ENCODE measurements at regions not wholly inside any gene's neighbourhood (a gene's known extent, or its start where the extent isn't known, plus 50 kb on each side); places are given as distances from the start of the nearest gene placed in this dataset.
"Not testable (repeated sequence)": the region's sequence is repeated elsewhere in the genome, so short reads cannot be mapped to it uniquely, and the experiment has no call there.

DNA sequence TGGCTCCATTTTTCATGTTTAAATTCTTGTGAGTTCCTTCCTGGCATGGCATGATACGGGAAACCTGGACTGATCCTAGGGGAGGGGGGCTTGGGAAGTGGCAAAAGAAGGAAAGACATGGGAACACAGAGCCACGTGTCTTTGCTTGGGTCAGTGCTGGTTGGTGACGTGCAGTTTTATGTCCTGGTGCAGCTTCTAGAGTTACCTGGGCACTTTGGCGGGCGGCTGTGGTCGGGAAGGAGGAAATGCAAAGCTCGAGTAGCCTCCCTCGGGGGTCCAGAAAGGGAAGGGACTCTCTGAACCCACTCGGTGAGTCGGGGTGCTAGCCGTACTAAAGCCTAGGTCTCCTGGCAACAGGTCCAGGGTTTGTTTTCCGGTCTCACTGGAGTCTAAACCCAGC, 94.6 kb downstream of the APOB start:
- DNase-seq, result no peak

- no peak for DNase-seq
Observed at GRCh38 chr2:20946468-20946867, 97.4 kb downstream of the APOB start.

- not testable (repeated sequence) for DNase-seq
Observed at GRCh38 chr2:20943721-20944120, 100.2 kb downstream of the APOB start.

GRCh38 chr2:20942646-20943125, 101.2 kb downstream of the APOB start:
- DNase-seq, result no peak

DNA sequence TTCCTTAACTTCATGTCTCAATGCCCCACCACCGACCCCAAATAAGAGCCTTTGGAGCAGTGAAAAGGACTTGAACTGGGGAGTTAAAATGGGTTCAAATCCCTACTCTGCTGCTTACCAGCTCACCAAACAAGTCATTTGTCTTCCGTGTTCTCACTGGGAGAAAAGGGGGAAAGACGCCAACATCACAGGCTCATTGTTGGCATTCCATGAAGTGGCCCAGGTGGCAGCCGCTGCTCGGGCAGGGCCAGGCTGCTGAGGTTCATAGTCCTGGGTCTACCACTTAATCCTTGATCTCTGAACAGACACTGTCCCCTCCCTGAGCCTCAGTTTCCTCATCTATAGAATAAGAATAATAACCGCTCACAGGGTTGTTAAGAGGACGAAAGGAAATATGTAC, 103.0 kb downstream of the APOB start:
- DNase-seq, result no peak

DNA sequence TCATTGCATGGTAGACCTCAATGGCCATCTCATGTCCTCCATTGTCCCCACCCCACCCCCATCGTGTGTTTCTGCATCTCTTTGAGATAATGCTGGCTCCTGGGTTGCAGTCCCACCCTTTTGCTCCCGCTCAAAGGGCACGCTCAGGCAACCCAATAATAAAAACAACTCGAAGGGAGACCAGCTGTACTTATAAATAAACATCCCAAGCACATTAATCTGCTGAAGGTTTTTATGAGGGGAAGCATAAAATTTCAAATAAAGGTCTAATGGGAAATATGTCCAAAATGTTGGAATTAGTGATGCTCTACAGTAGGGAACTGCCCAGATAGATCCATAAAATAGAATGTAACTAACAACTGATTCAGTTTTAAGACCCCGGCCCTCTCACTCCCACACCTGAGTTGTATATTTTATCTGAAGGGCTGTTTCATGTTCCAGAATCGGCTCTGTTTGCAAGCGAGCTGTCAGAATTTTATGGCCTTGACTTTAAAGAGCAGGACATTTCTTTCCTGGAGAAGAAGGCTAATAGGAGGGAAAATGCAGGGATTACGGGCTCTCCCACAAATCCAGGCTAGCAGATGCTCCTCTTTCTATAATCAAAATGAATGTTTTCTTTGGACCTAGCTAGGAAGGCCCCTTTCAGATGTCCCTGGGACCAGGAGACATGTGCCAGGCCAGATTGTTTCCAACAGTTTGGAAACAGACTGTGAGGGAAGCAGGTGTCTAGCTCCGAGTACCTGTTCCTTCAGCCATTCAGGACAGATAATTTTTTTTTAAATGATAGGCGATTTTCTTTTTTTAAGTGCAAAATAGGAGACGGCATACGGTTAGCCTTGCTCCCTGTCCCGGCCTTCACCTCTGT, 103.7 kb downstream of the APOB start:
- DNase-seq, result no peak

GRCh38 chr2:20937353-20937752, 106.5 kb downstream of the APOB start:
- no peak for DNase-seq

DNA sequence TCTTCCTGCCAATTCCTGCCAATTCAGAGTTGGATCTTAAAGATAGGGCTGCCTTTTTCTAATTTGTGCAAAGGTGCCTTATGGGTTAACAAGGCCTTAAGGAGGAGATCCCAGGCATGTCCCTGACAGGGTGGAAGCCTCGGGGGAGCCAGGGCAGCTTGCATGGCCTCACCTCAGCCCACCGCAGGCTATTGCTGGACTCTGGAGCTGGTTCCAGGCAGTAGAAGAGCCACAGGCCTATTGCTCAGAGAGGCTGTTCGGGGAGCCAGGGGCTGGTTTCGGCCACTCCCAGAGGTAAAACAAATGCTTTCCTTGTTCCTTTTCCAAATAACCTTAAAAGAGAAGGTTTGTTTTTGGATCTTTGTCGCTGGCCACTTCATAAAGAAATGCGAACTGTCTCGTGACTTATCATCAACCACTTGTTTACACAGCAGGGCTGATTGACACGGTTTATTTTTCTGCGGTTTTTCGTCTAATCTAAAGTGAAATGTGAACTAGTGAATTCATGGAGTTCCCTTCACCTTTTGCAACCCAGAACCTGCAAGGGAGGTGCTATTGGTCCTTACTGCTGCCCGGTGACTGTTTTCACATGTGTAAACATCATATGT, 108.6 kb downstream of the APOB start:
- no peak for DNase-seq

DNA sequence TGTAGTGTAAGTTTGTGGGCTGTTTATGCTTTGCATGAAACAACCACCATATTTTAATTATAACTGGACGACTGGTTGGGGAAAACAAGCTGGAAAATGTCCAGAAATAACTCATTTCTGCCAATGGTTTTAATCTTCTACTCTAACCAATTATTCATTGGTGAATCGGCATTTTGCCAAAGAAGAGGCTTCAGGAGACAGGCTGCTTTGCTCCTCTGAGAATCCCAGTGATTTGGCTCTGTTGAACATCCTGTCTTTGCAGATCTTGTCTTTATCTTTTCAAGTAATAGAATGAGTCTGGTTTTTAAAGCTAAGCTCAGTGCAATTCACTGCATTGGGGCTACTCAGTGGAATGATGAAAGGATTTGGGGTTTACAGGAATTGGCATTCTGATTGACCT, 109.6 kb downstream of the APOB start:
- DNase-seq, result no peak

GRCh38 chr2:20933714-20934113, 110.2 kb downstream of the APOB start:
- no peak for DNase-seq

DNA sequence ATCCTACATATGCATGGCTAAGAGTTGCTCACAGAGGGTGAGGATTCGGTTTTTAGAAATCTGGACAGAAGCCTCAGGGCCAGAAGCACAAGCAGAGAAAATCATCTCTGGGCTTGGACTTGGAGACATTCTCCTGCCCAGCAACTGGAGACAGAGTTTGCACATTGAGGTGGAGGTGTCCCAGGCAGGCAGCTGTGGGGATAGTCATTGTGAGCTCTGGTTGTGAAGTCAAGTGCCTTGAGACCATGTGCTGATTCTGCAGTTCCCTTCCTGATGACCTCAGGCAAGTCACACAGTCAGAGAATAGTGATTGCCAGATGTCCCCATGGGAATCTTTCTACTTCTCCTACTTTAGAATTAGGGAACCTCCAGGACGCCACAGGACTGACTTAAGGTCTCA, 108.4 kb upstream of the LDAH start:
- no peak for DNase-seq

DNA sequence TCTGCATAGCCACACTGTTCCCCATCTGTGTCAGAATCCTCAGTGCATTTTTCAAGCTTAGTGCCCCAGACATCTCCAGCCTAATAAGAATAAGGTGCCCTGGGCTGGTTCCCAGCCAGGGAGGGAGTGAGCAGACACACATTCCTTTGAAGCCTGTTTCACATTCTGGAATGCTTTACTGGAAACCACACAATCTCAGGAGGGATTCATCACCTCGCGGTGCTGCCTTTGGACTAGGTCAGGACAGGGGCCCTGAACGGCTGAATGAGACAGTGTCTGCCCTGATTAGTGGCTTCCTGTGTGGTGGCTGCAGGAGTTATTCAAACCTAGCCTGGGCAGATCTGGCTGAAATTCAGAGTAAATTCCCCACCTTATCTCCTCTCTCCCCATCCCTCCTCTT, 108.0 kb upstream of the LDAH start:
- no peak for DNase-seq

GRCh38 chr2:20929721-20930120, 106.8 kb upstream of the LDAH start:
- DNase-seq, result no peak

DNA sequence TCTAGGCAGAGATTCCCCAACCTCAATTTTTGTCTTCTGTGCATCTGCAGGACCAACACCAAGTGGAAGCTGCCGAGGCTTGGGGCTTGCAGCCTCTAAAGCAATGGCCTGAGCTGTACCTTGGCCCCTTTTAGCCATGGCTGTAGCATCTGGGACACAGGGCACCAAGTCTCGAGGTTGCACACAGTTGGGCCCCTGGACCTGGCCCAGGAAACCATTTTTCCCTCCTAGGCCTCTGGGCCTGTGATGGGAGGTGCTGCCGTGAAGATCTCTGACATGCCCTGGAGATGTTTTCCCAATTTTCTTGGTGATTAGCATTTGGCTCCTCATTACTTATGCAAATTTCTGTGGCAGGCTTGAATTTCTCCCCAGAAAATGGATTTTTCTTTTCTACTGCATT, 105.7 kb upstream of the LDAH start:
- DNase-seq, result no peak

DNA sequence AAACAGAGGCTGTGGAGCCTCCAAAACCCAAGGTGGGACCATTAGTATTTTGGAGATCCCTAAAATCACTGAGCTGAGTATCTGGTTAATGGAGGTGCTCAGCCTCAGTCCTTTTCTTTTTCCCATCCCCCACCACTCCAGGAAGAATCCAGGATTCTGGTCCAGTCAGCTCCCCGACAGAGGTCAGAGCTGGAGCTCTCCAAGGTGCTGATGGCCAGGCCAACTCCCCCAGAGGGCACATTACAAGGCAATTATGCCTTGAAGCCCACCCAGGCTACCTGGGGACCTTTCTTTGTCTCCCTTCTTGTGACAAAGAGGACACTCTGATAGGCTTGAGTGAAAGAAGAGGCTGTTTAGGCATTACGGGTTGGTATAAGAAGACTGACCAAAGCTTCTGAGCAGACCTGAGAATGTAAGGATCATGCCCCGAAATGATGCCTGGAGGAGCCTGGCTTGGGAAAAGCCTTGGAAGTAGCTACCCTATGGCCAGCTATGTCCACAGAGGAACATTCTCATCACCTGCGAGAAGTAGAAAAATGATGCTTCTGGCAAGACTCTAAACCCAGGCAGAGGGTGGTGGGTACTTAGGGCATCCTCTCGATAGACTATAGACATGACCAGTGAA, 102.5 kb upstream of the LDAH start:
- peak in 1 of 2 donors; percentile 17 for DNase-seq

GRCh38 chr2:20919297-20919800, 96.4 kb upstream of the LDAH start:
- DNase-seq, result no peak

DNA sequence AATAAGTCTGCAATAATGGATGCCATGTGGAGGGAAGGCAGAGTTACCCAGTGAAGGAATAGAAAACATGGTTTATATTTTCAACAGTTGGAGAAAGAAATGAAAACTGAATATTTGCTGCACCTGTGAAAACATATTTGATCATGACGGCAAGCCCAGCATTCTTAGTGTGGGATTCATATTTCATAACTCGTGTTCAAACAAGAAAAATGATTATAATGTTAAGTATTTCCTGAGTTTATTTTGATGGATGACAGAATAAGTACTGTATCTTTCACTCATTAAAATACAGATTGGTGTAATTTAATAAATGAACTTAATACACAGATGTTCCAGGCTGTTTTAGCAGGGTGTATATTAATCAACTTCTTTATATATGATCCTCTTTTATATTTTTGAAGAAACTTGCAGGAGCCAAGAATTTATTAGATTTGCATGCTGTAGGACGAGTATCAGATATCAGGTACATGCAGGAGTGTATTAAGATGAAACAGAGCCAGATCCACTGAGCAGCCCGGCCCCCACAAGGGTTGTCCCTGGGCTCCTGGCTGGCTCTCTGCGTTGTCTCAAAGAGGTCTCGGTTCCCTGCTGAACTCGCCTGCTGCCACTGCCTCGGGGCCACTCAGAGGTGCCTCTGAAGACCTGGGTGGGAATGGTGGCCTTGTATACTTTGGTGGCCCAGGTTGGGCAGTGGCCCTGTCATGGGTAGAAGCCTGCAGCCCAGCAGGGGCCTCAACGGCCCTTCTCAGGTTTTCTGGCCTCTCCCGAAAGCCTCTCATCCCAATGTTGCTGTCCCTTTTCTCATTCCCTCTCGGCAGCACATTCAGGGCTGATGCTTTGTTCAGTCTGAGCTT, 95.0 kb upstream of the LDAH start:
- no peak for DNase-seq

DNA sequence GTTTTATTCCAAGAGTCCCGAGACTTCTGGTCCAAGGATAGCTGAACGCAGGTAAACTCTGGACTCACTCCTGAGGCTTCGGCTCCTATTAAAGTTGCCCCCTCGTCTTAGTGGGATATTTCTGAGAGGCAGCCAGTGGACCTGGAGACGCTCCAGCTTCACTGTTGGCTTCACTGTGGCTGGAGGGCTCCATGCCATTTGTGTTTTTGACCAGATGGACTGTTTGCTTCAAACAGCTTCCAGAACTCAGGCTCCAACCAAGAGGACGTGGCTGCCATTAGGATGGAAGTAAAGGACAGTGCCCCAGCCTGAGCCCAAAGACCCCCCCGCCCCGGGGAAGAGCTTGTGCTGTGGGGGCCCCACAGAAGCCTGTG, 94.4 kb upstream of the LDAH start:
- DNase-seq, result no peak

DNA sequence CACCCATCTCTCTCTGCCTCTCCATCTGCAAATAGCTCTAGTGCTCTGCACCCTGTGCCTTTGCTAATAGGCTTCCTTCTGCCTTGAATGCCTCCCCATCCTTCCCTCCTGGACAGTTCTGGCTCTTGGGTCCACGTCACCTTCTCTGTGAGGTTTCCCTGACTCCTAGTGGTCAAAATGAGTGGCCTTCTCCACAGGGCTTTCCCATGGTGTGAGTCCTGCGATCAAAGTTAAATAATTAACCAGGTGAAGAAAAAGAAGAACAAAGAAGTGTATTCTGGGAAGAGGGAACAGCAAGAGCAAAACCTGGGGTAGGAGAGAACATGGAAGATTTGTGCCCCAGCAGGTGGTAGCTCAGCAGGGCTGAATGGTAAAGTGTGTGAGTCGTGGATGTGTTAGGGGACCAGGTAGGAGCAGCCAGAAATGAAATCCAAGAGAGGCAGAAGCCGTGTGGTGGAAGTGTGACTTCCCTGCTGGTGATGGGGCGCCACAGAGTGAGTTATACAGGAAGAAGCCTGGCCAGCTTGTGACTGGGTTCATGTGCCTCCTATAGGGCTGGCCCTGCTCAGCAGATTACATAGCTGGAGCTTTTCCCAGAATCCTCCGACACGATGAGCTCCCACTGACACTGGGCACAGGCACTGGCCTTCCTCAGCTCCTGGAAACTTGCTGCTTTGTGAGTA, 93.8 kb upstream of the LDAH start:
- DNase-seq, result no peak

- DNase-seq, result no peak
Observed at GRCh38 chr2:20915271-20915670, 92.4 kb upstream of the LDAH start.

DNA sequence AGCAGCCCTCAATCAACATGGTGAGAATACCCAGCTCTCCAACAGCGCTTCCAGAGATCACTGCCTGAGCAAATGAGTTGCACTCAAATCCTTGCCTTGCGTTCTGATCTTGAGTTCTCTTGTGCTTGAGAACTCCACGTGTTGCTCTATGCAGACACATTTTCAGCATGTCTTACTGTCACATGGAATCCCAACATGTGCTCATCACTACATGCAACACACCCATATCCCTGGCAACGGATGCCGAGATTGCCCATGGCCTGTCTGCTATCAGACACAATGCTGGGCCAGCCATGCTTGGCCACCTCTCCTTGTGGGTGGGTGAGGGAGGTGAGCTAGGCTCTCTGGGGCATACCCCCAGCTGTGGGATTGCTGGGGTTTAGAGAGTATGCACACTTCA, 91.9 kb upstream of the LDAH start:
- no peak for DNase-seq

Measured in right lung (tissue), 2 donors.